GM12892 (cell line): ENCODE measurements at regions not wholly inside any gene's neighbourhood (a gene's known extent, or its start where the extent isn't known, plus 50 kb on each side); places are given as distances from the start of the nearest gene placed in this dataset.

Experiments
- POLR2A ChIP-seq: IDR thresholded peaks from 2 replicates; pipeline ENCODE4 v1.6.1; 2011; ENCODE audit warnings: low read depth, low read length, control low read depth
- POLR2AphosphoS5 ChIP-seq: IDR thresholded peaks from 2 replicates; pipeline ENCODE4 v1.6.1; 2011; ENCODE audit warnings: low read depth, low read length, control low read depth
- TAF1 ChIP-seq: IDR thresholded peaks from 2 replicates; pipeline ENCODE4 v1.6.1; 2011; ENCODE audit warnings: low read depth, mild to moderate bottlenecking, control low read depth, low read length, borderline replicate concordance

GRCh38 chr1:98276514-98276913, 355.7 kb upstream of the DPYD start:
- TF ChIP-seq TAF1, result no peak
- no peak for TF ChIP-seq POLR2A
- no peak for TF ChIP-seq POLR2AphosphoS5
